ENCODE measurements at regions not wholly inside any gene's neighbourhood (a gene's known extent, or its start where the extent isn't known, plus 50 kb on each side); places are given as distances from the start of the nearest gene placed in this dataset.

GRCh38 chr1:38403667-38404066 lies 357.1 kb upstream of the POU3F1 start:
- Histone ChIP-seq H3K79me2 (ENCODE audit: low read depth) (no peaks in the 10 kb centered on the region), H3K36me3 (ENCODE audit: low read depth) (no peaks in the 10 kb centered on the region), H3K4me1 (replicated peaks; ENCODE audit: insufficient read depth) (no peaks in the 10 kb centered on the region), H3K9me3 (ENCODE audit: insufficient read depth, low read depth) (0 out of 2 replicates have a peak, but pooled peaks cover 2% of the 10 kb centered on the region), H4K20me1 (ENCODE audit: insufficient read depth) (0 out of 2 replicates have a peak, but pooled peaks cover 4% of the 10 kb centered on the region), H3K4me2 (no peak overlapping the region), H3K27me3 (ENCODE audit: insufficient read depth, low read depth) (no peaks in the 10 kb centered on the region), H3K9me2 (ENCODE audit: insufficient read depth) (no peaks in the 10 kb centered on the region), H3K27ac (no peak overlapping the region), H2AFZ (no peak overlapping the region), H3F3A (ENCODE audit: insufficient read depth, low read depth) (no peaks in the 10 kb centered on the region), H3K4me3 (no peak overlapping the region)
- CTCF ChIA-PET, result no interaction called here
- intact Hi-C loops (cut with micrococcal nuclease; ENCODE audit: unreplicated experiment), result loop anchor here (10.0 kb wide), 1 partner anchor 359 kb away; the partner anchor contains the start of gene POU3F1
- TF ChIP-seq EZH2 (IDR thresholded peaks at IDR 0.05; ENCODE audit: low read depth) (no peak), CTCF (conservative IDR thresholded peaks at IDR 0.05) (no peak)
- POLR2A ChIA-PET (ENCODE audit: unreplicated experiment), result no interaction called here
- no peak for DNase-seq
- no TSS peak for BruUV-seq (replicated peaks)

- no peak overlapping the region for H2AFZ ChIP-seq
- intact Hi-C loops (cut with micrococcal nuclease; ENCODE audit: unreplicated experiment), result loop anchor here (10.0 kb wide), 1 partner anchor 358 kb away; the partner anchor contains the start of gene POU3F1
- CTCF ChIA-PET, result no interaction called here
Measured at GRCh38 chr1:38402230-38402815, 355.7 kb upstream of the POU3F1 start.

DNA sequence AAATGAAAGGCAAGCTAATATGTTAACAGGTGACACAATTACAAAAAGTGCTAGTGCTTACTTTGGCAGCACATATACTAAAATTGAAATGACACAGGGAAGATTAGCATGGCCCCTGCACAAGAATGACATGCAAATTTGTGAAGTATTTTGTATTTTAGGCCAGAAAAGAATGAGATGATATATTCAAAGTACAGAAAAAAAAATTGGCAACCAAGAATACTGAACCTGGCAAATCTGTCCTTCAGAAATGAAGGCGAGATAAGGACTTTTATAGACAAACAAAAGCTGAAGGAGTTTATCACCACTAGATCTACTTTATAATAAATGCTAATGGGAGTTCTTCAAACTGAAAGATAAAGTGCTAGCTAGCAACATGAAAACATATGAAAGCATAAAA lies 350.0 kb upstream of the POU3F1 start:
- Histone ChIP-seq H3K36me3 (ENCODE audit: low read depth) (no peaks in the 10 kb centered on the region), H3K27me3 (ENCODE audit: insufficient read depth, low read depth) (no peaks in the 10 kb centered on the region), H3K9me3 (ENCODE audit: insufficient read depth, low read depth) (0 out of 2 replicates have a peak, but pooled peaks cover 4% of the 10 kb centered on the region), H3K4me3 (no peak overlapping the region), H3K27ac (no peak overlapping the region), H3K79me2 (ENCODE audit: low read depth) (no peaks in the 10 kb centered on the region), H3F3A (ENCODE audit: insufficient read depth, low read depth) (no peaks in the 10 kb centered on the region), H2AFZ (no peak overlapping the region), H4K20me1 (ENCODE audit: insufficient read depth) (0 out of 2 replicates have a peak, but pooled peaks cover 4% of the 10 kb centered on the region), H3K4me1 (replicated peaks; ENCODE audit: insufficient read depth) (no peaks in the 10 kb centered on the region), H3K4me2 (no peak overlapping the region), H3K9me2 (ENCODE audit: insufficient read depth) (no peaks in the 10 kb centered on the region)
- TF ChIP-seq EZH2 (IDR thresholded peaks at IDR 0.05; ENCODE audit: low read depth) (no peak), CTCF (conservative IDR thresholded peaks at IDR 0.05) (no peak)
- ChIA-PET POLR2A (ENCODE audit: unreplicated experiment) (no interaction called here), CTCF (no interaction called here)
- intact Hi-C loops (cut with micrococcal nuclease; ENCODE audit: unreplicated experiment), result no loop called here
- DNase-seq, result no peak
- no TSS peak for BruUV-seq (replicated peaks)

More at GRCh38 chr1:38402230-38402815, 355.7 kb upstream of the POU3F1 start:
- Histone ChIP-seq H3K4me3 (no peak overlapping the region), H3K27ac (no peak overlapping the region), H3K27me3 (ENCODE audit: insufficient read depth, low read depth) (no peaks in the 10 kb centered on the region), H3F3A (ENCODE audit: insufficient read depth, low read depth) (no peaks in the 10 kb centered on the region), H4K20me1 (ENCODE audit: insufficient read depth) (0 out of 2 replicates have a peak, but pooled peaks cover 4% of the 10 kb centered on the region), H3K9me2 (ENCODE audit: insufficient read depth) (no peaks in the 10 kb centered on the region), H3K4me2 (no peak overlapping the region), H3K36me3 (ENCODE audit: low read depth) (no peaks in the 10 kb centered on the region), H3K4me1 (replicated peaks; ENCODE audit: insufficient read depth) (no peaks in the 10 kb centered on the region), H3K9me3 (ENCODE audit: insufficient read depth, low read depth) (0 out of 2 replicates have a peak, but pooled peaks cover 2% of the 10 kb centered on the region), H3K79me2 (ENCODE audit: low read depth) (no peaks in the 10 kb centered on the region)
- POLR2A ChIA-PET (ENCODE audit: unreplicated experiment), result no interaction called here
- TF ChIP-seq EZH2 (IDR thresholded peaks at IDR 0.05; ENCODE audit: low read depth) (no peak), CTCF (conservative IDR thresholded peaks at IDR 0.05) (no peak)
- DNase-seq, result no peak
- no TSS peak for BruUV-seq (replicated peaks)

Data from PC-9 (cell line).